ENCODE measurements at regions not wholly inside any gene's neighbourhood (a gene's known extent, or its start where the extent isn't known, plus 50 kb on each side); places are given as distances from the start of the nearest gene placed in this dataset.

DNA sequence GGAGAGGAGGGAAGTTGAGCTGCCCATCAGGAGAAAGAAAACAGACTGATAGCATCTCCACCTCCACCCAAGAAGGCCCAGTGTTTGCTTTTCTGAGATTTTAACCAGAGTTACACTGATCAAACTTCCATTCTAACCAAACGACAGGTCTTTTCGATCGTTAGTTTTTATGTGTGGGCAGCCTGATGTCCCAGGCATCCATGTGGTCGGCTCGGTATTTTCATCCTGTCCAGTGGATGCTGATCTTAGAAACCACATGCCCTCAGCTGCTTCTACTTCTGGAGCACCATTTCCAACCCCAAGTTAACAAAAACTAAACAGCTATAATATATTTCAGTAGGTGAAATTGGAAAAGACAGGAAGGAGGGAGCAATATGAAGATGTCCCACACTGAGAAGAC is 536.8 kb upstream of the JAG1 start:
- H3K4me3 ChIP-seq (ENCODE audit: low read length): no peak overlapping the region
- DNase-seq: no peak
- CTCF ChIA-PET: no interaction called here

DNA sequence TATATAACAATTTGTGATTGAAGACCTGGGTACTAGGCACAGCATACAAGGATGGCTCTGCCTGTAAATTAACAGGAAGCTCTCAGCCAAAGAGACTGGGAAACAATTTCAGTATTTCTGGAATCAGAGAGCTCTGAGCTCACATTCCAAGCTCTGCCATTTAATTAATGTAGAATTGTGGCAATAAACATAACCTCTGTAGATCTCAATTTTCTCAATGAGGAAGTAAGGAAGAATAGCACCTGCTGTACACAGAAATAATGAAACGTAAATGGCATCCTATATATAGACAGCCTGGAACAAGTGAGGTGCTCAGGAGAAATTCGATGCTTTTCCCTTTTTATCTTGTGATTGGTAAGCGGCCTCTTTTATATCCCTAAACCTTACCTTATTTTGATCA is 538.5 kb upstream of the JAG1 start:
- H3K36me3 Mint-ChIP-seq (ENCODE audit: low read depth): no peaks in the 10 kb centered on the region
- ChIA-PET POLR2A (no interaction called here), CTCF (no interaction called here)
- no peak for ATAC-seq (ENCODE audit: poor library complexity)
- no peaks in the 10 kb centered on the region for H3K27me3 Mint-ChIP-seq
- no peaks in the 10 kb centered on the region for H3K9me3 Mint-ChIP-seq
- no peaks in the 10 kb centered on the region for H3K4me1 ChIP-seq (ENCODE audit: insufficient read depth, low read length)
- H3K4me3 ChIP-seq (ENCODE audit: low read length): no peak overlapping the region
- DNase-seq: no peak
- H3K9me3 ChIP-seq (ENCODE audit: control insufficient read depth in 1 of 2, insufficient read depth in 1 of 2, low read length in 2 of 2): no peaks in the 10 kb centered on the region
- TF ChIP-seq, protein P1, sequence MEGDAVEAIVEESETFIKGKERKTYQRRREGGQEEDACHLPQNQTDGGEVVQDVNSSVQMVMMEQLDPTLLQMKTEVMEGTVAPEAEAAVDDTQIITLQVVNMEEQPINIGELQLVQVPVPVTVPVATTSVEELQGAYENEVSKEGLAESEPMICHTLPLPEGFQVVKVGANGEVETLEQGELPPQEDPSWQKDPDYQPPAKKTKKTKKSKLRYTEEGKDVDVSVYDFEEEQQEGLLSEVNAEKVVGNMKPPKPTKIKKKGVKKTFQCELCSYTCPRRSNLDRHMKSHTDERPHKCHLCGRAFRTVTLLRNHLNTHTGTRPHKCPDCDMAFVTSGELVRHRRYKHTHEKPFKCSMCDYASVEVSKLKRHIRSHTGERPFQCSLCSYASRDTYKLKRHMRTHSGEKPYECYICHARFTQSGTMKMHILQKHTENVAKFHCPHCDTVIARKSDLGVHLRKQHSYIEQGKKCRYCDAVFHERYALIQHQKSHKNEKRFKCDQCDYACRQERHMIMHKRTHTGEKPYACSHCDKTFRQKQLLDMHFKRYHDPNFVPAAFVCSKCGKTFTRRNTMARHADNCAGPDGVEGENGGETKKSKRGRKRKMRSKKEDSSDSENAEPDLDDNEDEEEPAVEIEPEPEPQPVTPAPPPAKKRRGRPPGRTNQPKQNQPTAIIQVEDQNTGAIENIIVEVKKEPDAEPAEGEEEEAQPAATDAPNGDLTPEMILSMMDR (IDR thresholded peaks at IDR 0.05): no peak
- H3K27ac ChIP-seq (ENCODE audit: low read depth in 1 of 2, low read length in 2 of 2): no peak overlapping the region
- H3K36me3 ChIP-seq (ENCODE audit: insufficient read depth, low read length): no peaks in the 10 kb centered on the region
- no peak overlapping the region for H3K4me3 Mint-ChIP-seq
- no peak overlapping the region for H3K27ac Mint-ChIP-seq
- no peaks in the 10 kb centered on the region for H3K4me1 Mint-ChIP-seq (ENCODE audit: low read depth)
- H3K27me3 ChIP-seq (ENCODE audit: control insufficient read depth in 1 of 2, insufficient read depth in 2 of 2, low read length in 2 of 2): no peaks in the 10 kb centered on the region
- intact Hi-C loops (cut with DNase I, micrococcal nuclease): no loop called here

More for the DNA sequence above, 536.8 kb upstream of the JAG1 start:
- no peaks in the 10 kb centered on the region for H3K9me3 ChIP-seq (ENCODE audit: control insufficient read depth in 1 of 2, insufficient read depth in 1 of 2, low read length in 2 of 2)
- H3K4me1 Mint-ChIP-seq (ENCODE audit: low read depth): no peaks in the 10 kb centered on the region
- H3K27ac Mint-ChIP-seq: no peak overlapping the region
- H3K4me3 Mint-ChIP-seq: no peak overlapping the region
- no peak for ATAC-seq (ENCODE audit: poor library complexity)
- H3K27me3 Mint-ChIP-seq: no peaks in the 10 kb centered on the region
- H3K4me1 ChIP-seq (ENCODE audit: insufficient read depth, low read length): no peaks in the 10 kb centered on the region
- no peak overlapping the region for H3K27ac ChIP-seq (ENCODE audit: low read depth in 1 of 2, low read length in 2 of 2)
- no peaks in the 10 kb centered on the region for H3K27me3 ChIP-seq (ENCODE audit: control insufficient read depth in 1 of 2, insufficient read depth in 2 of 2, low read length in 2 of 2)
- TF ChIP-seq, protein P1 (IDR thresholded peaks at IDR 0.05): no peak
- intact Hi-C loops (cut with DNase I, micrococcal nuclease): no loop called here
- POLR2A ChIA-PET: no interaction called here
- no peaks in the 10 kb centered on the region for H3K36me3 ChIP-seq (ENCODE audit: insufficient read depth, low read length)
- H3K36me3 Mint-ChIP-seq (ENCODE audit: low read depth): no peaks in the 10 kb centered on the region
- no peaks in the 10 kb centered on the region for H3K9me3 Mint-ChIP-seq

DNA sequence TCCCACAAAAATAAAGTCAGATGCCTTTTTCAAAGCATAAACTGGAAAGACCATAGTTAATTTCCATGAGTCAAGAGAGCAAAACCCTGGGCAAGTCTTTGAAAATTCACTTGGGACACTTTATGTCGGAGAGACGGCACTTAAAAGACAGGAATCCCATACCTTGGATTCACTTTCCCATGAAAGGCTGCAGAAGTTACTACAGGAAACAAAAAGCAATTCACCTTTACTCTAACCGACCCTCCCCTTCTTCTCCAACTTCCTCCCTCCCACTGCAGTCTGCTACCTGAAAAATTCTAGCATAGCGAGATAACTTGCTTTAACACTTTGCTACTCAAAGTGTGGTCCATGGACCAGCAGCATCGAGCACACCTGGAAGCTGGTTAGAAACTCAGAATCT is 539.1 kb upstream of the JAG1 start:
- H3K9me3 ChIP-seq (ENCODE audit: control insufficient read depth in 1 of 2, insufficient read depth in 1 of 2, low read length in 2 of 2): no peaks in the 10 kb centered on the region
- H3K4me1 Mint-ChIP-seq (ENCODE audit: low read depth): no peaks in the 10 kb centered on the region
- intact Hi-C loops (cut with DNase I, micrococcal nuclease): no loop called here
- no peaks in the 10 kb centered on the region for H3K36me3 ChIP-seq (ENCODE audit: insufficient read depth, low read length)
- H3K36me3 Mint-ChIP-seq (ENCODE audit: low read depth): no peaks in the 10 kb centered on the region
- H3K4me3 Mint-ChIP-seq: no peak overlapping the region
- H3K27me3 Mint-ChIP-seq: no peaks in the 10 kb centered on the region
- no peaks in the 10 kb centered on the region for H3K4me1 ChIP-seq (ENCODE audit: insufficient read depth, low read length)
- TF ChIP-seq, protein P1 (IDR thresholded peaks at IDR 0.05): no peak
- DNase-seq: no peak
- ATAC-seq (ENCODE audit: poor library complexity): no peak
- H3K9me3 Mint-ChIP-seq: no peaks in the 10 kb centered on the region
- no peak overlapping the region for H3K27ac ChIP-seq (ENCODE audit: low read depth in 1 of 2, low read length in 2 of 2)
- ChIA-PET POLR2A (no interaction called here), CTCF (no interaction called here)
- no peak overlapping the region for H3K27ac Mint-ChIP-seq
- no peaks in the 10 kb centered on the region for H3K27me3 ChIP-seq (ENCODE audit: control insufficient read depth in 1 of 2, insufficient read depth in 2 of 2, low read length in 2 of 2)
- no peak overlapping the region for H3K4me3 ChIP-seq (ENCODE audit: low read length)

Data from CD4-positive, alpha-beta T cell (primary cell).